Osteocyte (in vitro differentiated cells): ENCODE measurements at regions not wholly inside any gene's neighbourhood (a gene's known extent, or its start where the extent isn't known, plus 50 kb on each side); places are given as distances from the start of the nearest gene placed in this dataset.

ENCODE experiments used
- DNase-seq: peaks from one replicate; pipeline ENCODE4 v3.0.0; 2021; ENCODE audit warnings: mixed read lengths; ENCODE audit not compliant: unreplicated experiment; ENCODE audit errors: extremely low spot score
- H3K27ac Mint-ChIP-seq: one replicate; pipeline ENCODE4 v1.8.0; 2021; ENCODE audit warnings: mild to moderate bottlenecking, mixed read lengths; ENCODE audit not compliant: unreplicated experiment
- H3K27me3 Mint-ChIP-seq: one replicate; pipeline ENCODE4 v1.8.0; 2021; ENCODE audit warnings: mixed read lengths; ENCODE audit not compliant: unreplicated experiment
- H3K36me3 Mint-ChIP-seq: one replicate; pipeline ENCODE4 v1.8.0; 2021; ENCODE audit warnings: mixed read lengths; ENCODE audit not compliant: unreplicated experiment
- H3K4me1 Mint-ChIP-seq: one replicate; pipeline ENCODE4 v1.8.0; 2021; ENCODE audit warnings: mixed read lengths; ENCODE audit not compliant: unreplicated experiment
- H3K4me3 Mint-ChIP-seq: one replicate; pipeline ENCODE4 v1.8.0; 2021; ENCODE audit warnings: mild to moderate bottlenecking, moderate library complexity, mixed read lengths; ENCODE audit not compliant: unreplicated experiment
- H3K9me3 Mint-ChIP-seq: one replicate; pipeline ENCODE4 v1.8.0; 2021; ENCODE audit warnings: mixed read lengths; ENCODE audit not compliant: unreplicated experiment
- TF ChIP-seq, protein P1 (sequence below): fragments of 200-600 bp; sonication (generic); IDR thresholded peaks from 2 replicates; pipeline ENCODE4 v1.5.0; 2021; ENCODE audit warnings: antibody characterized with exemption, mild to moderate bottlenecking, moderate library complexity

- no peaks in the 10 kb centered on the region for H3K36me3 Mint-ChIP-seq
- DNase-seq, result no peak
- no peaks in the 10 kb centered on the region for H3K27me3 Mint-ChIP-seq
- H3K27ac Mint-ChIP-seq, result no peak overlapping the region
- H3K9me3 Mint-ChIP-seq, result peaks cover 10% of the 10 kb centered on the region
- no peaks in the 10 kb centered on the region for H3K4me1 Mint-ChIP-seq
- TF ChIP-seq, protein P1, sequence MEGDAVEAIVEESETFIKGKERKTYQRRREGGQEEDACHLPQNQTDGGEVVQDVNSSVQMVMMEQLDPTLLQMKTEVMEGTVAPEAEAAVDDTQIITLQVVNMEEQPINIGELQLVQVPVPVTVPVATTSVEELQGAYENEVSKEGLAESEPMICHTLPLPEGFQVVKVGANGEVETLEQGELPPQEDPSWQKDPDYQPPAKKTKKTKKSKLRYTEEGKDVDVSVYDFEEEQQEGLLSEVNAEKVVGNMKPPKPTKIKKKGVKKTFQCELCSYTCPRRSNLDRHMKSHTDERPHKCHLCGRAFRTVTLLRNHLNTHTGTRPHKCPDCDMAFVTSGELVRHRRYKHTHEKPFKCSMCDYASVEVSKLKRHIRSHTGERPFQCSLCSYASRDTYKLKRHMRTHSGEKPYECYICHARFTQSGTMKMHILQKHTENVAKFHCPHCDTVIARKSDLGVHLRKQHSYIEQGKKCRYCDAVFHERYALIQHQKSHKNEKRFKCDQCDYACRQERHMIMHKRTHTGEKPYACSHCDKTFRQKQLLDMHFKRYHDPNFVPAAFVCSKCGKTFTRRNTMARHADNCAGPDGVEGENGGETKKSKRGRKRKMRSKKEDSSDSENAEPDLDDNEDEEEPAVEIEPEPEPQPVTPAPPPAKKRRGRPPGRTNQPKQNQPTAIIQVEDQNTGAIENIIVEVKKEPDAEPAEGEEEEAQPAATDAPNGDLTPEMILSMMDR, result no peak
- H3K4me3 Mint-ChIP-seq, result no peak overlapping the region
These were observed 705.5 kb upstream of the MAN1A1 start for GRCh38 chr6:120055071-120055470.

DNA sequence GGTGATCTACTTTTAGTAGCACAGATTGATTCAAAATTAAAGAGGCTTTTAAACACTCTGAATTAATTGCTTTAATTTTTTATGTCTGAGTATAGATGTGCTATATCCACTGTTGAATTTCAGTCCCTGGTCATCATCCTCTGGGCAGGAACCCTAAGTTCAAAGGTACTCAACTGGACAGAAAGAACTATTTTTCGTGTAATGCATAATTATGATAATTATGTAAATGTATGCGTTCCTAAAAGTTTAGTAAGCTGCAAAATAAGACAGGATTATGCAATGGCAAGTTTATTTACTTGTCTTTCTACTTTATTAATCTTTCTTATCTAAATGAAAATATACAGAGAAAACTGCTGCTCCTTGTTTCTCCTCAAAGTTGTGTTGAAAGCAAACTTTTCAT, 690.1 kb upstream of the MAN1A1 start:
- H3K4me3 Mint-ChIP-seq, result no peak overlapping the region
- H3K27me3 Mint-ChIP-seq, result no peaks in the 10 kb centered on the region
- H3K4me1 Mint-ChIP-seq, result no peaks in the 10 kb centered on the region
- no peak overlapping the region for H3K27ac Mint-ChIP-seq
- H3K9me3 Mint-ChIP-seq, result no peaks in the 10 kb centered on the region
- TF ChIP-seq, protein P1, result no peak
- H3K36me3 Mint-ChIP-seq, result no peaks in the 10 kb centered on the region
- DNase-seq, result no peak

- H3K4me3 Mint-ChIP-seq, result no peak overlapping the region
- TF ChIP-seq, protein P1, result no peak
- H3K27me3 Mint-ChIP-seq, result no peaks in the 10 kb centered on the region
- no peaks in the 10 kb centered on the region for H3K4me1 Mint-ChIP-seq
- no peaks in the 10 kb centered on the region for H3K36me3 Mint-ChIP-seq
- no peak for DNase-seq
- no peak overlapping the region for H3K27ac Mint-ChIP-seq
- no peaks in the 10 kb centered on the region for H3K9me3 Mint-ChIP-seq
These were observed 682.3 kb upstream of the MAN1A1 start for GRCh38 chr6:120031837-120032236.

DNA sequence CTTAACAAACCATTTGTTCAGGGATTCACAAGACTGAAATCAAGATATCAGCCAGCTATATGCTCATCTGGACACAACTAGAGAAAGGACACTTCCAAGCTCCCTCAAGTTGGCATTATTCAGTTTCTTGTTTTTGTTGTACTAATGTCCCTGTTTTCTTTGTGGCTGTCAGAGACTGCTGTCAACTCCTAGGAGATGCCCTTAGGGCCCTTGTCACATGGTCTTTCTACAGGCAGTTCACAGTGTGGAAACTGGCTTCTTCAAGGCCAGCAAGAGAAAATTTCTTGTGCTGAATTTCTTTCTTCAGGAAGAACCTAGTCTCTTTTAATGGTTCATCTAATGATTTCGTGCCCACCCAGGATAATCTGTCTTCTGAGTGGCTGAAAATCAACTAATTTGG, 677.2 kb upstream of the MAN1A1 start:
- Mint-ChIP-seq H3K4me3 (no peak overlapping the region), H3K36me3 (no peaks in the 10 kb centered on the region), H3K9me3 (no peaks in the 10 kb centered on the region), H3K27ac (no peak overlapping the region), H3K4me1 (no peaks in the 10 kb centered on the region), H3K27me3 (no peaks in the 10 kb centered on the region)
- DNase-seq, result no peak
- TF ChIP-seq, protein P1, result no peak

- TF ChIP-seq, protein P1, result no peak
- Mint-ChIP-seq H3K4me1 (no peaks in the 10 kb centered on the region), H3K9me3 (no peaks in the 10 kb centered on the region), H3K36me3 (no peaks in the 10 kb centered on the region), H3K4me3 (no peak overlapping the region), H3K27me3 (no peaks in the 10 kb centered on the region), H3K27ac (no peak overlapping the region)
- no peak for DNase-seq
These were observed 660.5 kb upstream of the MAN1A1 start for GRCh38 chr6:120010075-120010474.
